IMR-90 (cell line): ENCODE measurements at regions not wholly inside any gene's neighbourhood (a gene's known extent, or its start where the extent isn't known, plus 50 kb on each side); places are given as distances from the start of the nearest gene placed in this dataset.

Experiments
- ATAC-seq: fragments of 200-7000 bp; cut with Tn5 transposase; 2 replicates; pipeline ENCODE4 v1.9.1; 2020; ENCODE audit warnings: low read depth, mild to moderate bottlenecking, moderate library complexity
- BruUV-seq: library from RNA; stranded (reverse); fragments of 400-500 nt; replicated peaks from 2 replicates; lab custom pipeline; 2021; lab: Mats Ljungman, UMichigan
- CTCF ChIA-PET: fragments of 300-600 bp; formaldehyde crosslinking; extraction: SDS; loops from one replicate; lab custom pipeline; 2021; ENCODE audit warnings: antibody characterized with exemption; lab: Yijun Ruan, JAX
- POLR2A ChIA-PET: fragments of 300-600 bp; sonication (Branson Sonifier 250); formaldehyde crosslinking; loops from one replicate; lab custom pipeline; 2022; ENCODE audit warnings: antibody characterized with exemption; ENCODE audit not compliant: unreplicated experiment; lab: Charles Lee
- DNase-seq: peaks from one replicate; pipeline ENCODE4 v3.0.0; 2013
- H2AFZ ChIP-seq: replicated peaks from 2 replicates; pipeline ENCODE3; 2013; ENCODE audit warnings: low read length, mild to moderate bottlenecking; ENCODE audit not compliant: poor library complexity
- H2AK5ac ChIP-seq: 2 replicates; pipeline ENCODE4 v1.6.1; 2013; ENCODE audit warnings: low read depth, low read length, inconsistent platforms
- H2AK9ac ChIP-seq: replicated peaks from 2 replicates; pipeline ENCODE3; 2013; ENCODE audit warnings: mild to moderate bottlenecking, low read depth, low read length, moderate library complexity; ENCODE audit not compliant: poor library complexity
- H2BK120ac ChIP-seq: 2 replicates; pipeline ENCODE4 v1.6.1; 2013; ENCODE audit warnings: low read depth, low read length, inconsistent platforms
- H2BK15ac ChIP-seq: 3 replicates; pipeline ENCODE4 v1.6.1; 2013; ENCODE audit warnings: low read depth, low read length, inconsistent platforms
- H2BK20ac ChIP-seq: 2 replicates; pipeline ENCODE4 v1.6.1; 2013; ENCODE audit warnings: low read depth, mild to moderate bottlenecking, inconsistent platforms, low read length, moderate library complexity
- H2BK5ac ChIP-seq: 2 replicates; pipeline ENCODE4 v1.6.1; 2013; ENCODE audit warnings: mild to moderate bottlenecking, low read depth, low read length, inconsistent platforms; ENCODE audit not compliant: poor library complexity, severe bottlenecking
- H3K14ac ChIP-seq: replicated peaks from 2 replicates; pipeline ENCODE4 v1.6.1; 2013; ENCODE audit warnings: low read depth, low read length, inconsistent platforms
- H3K18ac ChIP-seq: 2 replicates; pipeline ENCODE4 v1.6.1; 2013; ENCODE audit warnings: low read depth, low read length, control low read depth
- H3K23ac ChIP-seq: 2 replicates; pipeline ENCODE4 v1.6.1; 2013; ENCODE audit warnings: low read depth, low read length, inconsistent platforms
- H3K27ac ChIP-seq: 2 replicates; pipeline ENCODE4 v1.5.1; 2013; ENCODE audit warnings: mild to moderate bottlenecking, control low read depth, low read length; ENCODE audit not compliant: insufficient read depth
- H3K27me3 ChIP-seq: 2 replicates; pipeline ENCODE4 v1.6.1; 2013; ENCODE audit warnings: low read length; ENCODE audit not compliant: control insufficient read depth, insufficient read depth
- H3K36me3 ChIP-seq: 2 replicates; pipeline ENCODE4 v1.6.1; 2013; ENCODE audit warnings: low read length, mixed read lengths; ENCODE audit not compliant: control insufficient read depth, insufficient read depth
- H3K4ac ChIP-seq: 2 replicates; pipeline ENCODE4 v1.6.1; 2013; ENCODE audit warnings: low read depth, low read length, inconsistent platforms
- H3K4me1 ChIP-seq: 2 replicates; pipeline ENCODE4 v1.6.1; 2013; ENCODE audit warnings: low read length, mixed read lengths; ENCODE audit not compliant: control insufficient read depth, insufficient read depth
- H3K4me2 ChIP-seq: 2 replicates; pipeline ENCODE4 v1.6.1; 2013; ENCODE audit warnings: low read depth, mild to moderate bottlenecking, control low read depth, low read length, moderate library complexity
- H3K4me3 ChIP-seq: 2 replicates; pipeline ENCODE4 v1.5.1; 2013; ENCODE audit warnings: low read depth, mild to moderate bottlenecking, control low read depth, low read length, moderate library complexity; ENCODE audit not compliant: insufficient read depth
- H3K56ac ChIP-seq: 2 replicates; pipeline ENCODE4 v1.6.1; 2013; ENCODE audit warnings: low read length, inconsistent platforms; ENCODE audit not compliant: insufficient read depth; ENCODE audit errors: extremely low read depth
- H3K79me1 ChIP-seq, 2 experiments: 2 replicates each; pipeline ENCODE4 v1.6.1; 2013; ENCODE audit warnings: low read length in 2 of 2, inconsistent platforms in 1 of 2, low read depth in 1 of 2
- H3K9ac ChIP-seq: 2 replicates; pipeline ENCODE4 v1.6.1; 2013; ENCODE audit warnings: low read depth, low read length, control low read depth
- H3K9me1 ChIP-seq: 2 replicates; pipeline ENCODE4 v1.6.1; 2013; ENCODE audit warnings: low read length, inconsistent platforms; ENCODE audit not compliant: insufficient read depth
- H3K9me3 ChIP-seq: 2 replicates; pipeline ENCODE4 v1.6.1; 2013; ENCODE audit warnings: low read length; ENCODE audit not compliant: control insufficient read depth, insufficient read depth
- H4K20me1 ChIP-seq: 2 replicates; pipeline ENCODE4 v1.6.1; 2013; ENCODE audit warnings: low read length, inconsistent platforms; ENCODE audit not compliant: insufficient read depth
- H4K5ac ChIP-seq: 2 replicates; pipeline ENCODE4 v1.6.1; 2013; ENCODE audit warnings: mild to moderate bottlenecking, low read depth, low read length, control low read depth
- H4K8ac ChIP-seq, 2 experiments: 2 replicates each; pipeline ENCODE4 v1.6.1; 2013; ENCODE audit warnings: low read depth in 2 of 2, low read length in 2 of 2, control low read depth in 1 of 2, inconsistent platforms in 1 of 2
- H4K91ac ChIP-seq: 2 replicates; pipeline ENCODE4 v1.6.1; 2013; ENCODE audit warnings: low read depth, low read length, inconsistent platforms; ENCODE audit not compliant: insufficient read depth
- BHLHE40 ChIP-seq: fragments of 150-350 bp; IDR thresholded peaks from 2 replicates; pipeline ENCODE4 v1.6.1; 2016; ENCODE audit warnings: mild to moderate bottlenecking, low read depth, low read length
- CEBPB ChIP-seq: IDR thresholded peaks from 2 replicates; pipeline ENCODE4 v1.6.1; 2012; ENCODE audit warnings: low read depth, low read length, improper control_type of control experiment
- CHD1 ChIP-seq: IDR thresholded peaks from 2 replicates; pipeline ENCODE4 v1.6.1; 2012; ENCODE audit warnings: low read depth, low read length, improper control_type of control experiment
- FOS ChIP-seq: fragments of 150-350 bp; IDR thresholded peaks from 2 replicates; pipeline ENCODE4 v1.6.1; 2016; ENCODE audit warnings: low read depth, low read length
- MAFK ChIP-seq: IDR thresholded peaks from 2 replicates; pipeline ENCODE4 v1.6.1; 2012; ENCODE audit warnings: low read depth, low read length, improper control_type of control experiment
- MAZ ChIP-seq: IDR thresholded peaks from 2 replicates; pipeline ENCODE4 v1.6.1; 2012; ENCODE audit warnings: low read depth, mild to moderate bottlenecking, low read length, improper control_type of control experiment, moderate library complexity, borderline replicate concordance
- MXI1 ChIP-seq: IDR thresholded peaks from 2 replicates; pipeline ENCODE4 v1.6.1; 2012; ENCODE audit warnings: low read depth, mild to moderate bottlenecking, low read length, moderate library complexity, borderline replicate concordance
- NFE2L2 ChIP-seq: fragments of 150-350 bp; IDR thresholded peaks from 2 replicates; pipeline ENCODE4 v1.6.1; 2016; ENCODE audit warnings: low read depth, mild to moderate bottlenecking, low read length
- POLR2A ChIP-seq: IDR thresholded peaks from 2 replicates; pipeline ENCODE4 v1.6.1; 2012; ENCODE audit warnings: mild to moderate bottlenecking, low read depth, low read length
- RAD21 ChIP-seq: IDR thresholded peaks from 2 replicates; pipeline ENCODE4 v1.6.1; 2012; ENCODE audit warnings: low read length, improper control_type of control experiment
- RCOR1 ChIP-seq: IDR thresholded peaks from 2 replicates; pipeline ENCODE4 v1.6.1; 2012; ENCODE audit warnings: mild to moderate bottlenecking, low read length, improper control_type of control experiment; ENCODE audit not compliant: insufficient replicate concordance
- RFX5 ChIP-seq: IDR thresholded peaks from 2 replicates; pipeline ENCODE4 v1.8.0; 2012; ENCODE audit warnings: low read depth, mild to moderate bottlenecking, low read length, moderate library complexity
- SMC3 ChIP-seq: fragments of 150-350 bp; IDR thresholded peaks from 2 replicates; pipeline ENCODE4 v1.6.1; 2016; ENCODE audit warnings: low read depth, mild to moderate bottlenecking, antibody characterized with exemption, low read length, moderate library complexity
- WGBS, 2 experiments: methylation state at CpG; one replicate each; pipeline versions ENCODE4 v1.1.5 to v1.1.7; 2013; ENCODE audit warnings: missing lambda C conversion rate in 2 of 2; ENCODE audit not compliant: insufficient read length in 1 of 2; ENCODE audit errors: extremely low coverage in 2 of 2; 5-methylcytosine and 5-hydroxymethylcytosine counted together
- dilution Hi-C: fragments of 300-500 bp; cut with HindIII; formaldehyde crosslinking; loops from one replicate; pipeline ENCODE4 v1.14.3; 2018; ENCODE audit warnings: low sequenced_read_pairs; ENCODE audit not compliant: unreplicated experiment
- in situ Hi-C: fragments of 300-500 bp; cut with MboI; formaldehyde crosslinking; loops from 3 replicates; pipeline ENCODE4 v1.14.3; 2019; ENCODE audit warnings: low sequenced_read_pairs, inconsistent platforms, mixed read lengths
- intact Hi-C: fragments of 100-400 bp; cut with micrococcal nuclease; formaldehyde crosslinking; loops from 2 replicates; pipeline ENCODE4 v1.10.0; 2022
- TF ChIP-seq, protein P1 (sequence below): fragments of 150-350 bp; IDR thresholded peaks from 2 replicates; pipeline ENCODE4 v1.6.1; 2016; ENCODE audit warnings: low read depth, mild to moderate bottlenecking, low read length, moderate library complexity, borderline replicate concordance
- TF ChIP-seq, protein P2 (sequence below): conservative IDR thresholded peaks from 2 replicates; pipeline ENCODE4 v1.5.1; 2012; ENCODE audit warnings: mild to moderate bottlenecking, low read depth, low read length, improper control_type of control experiment
- TF ChIP-seq, protein P3 (sequence below): fragments of 150-350 bp; IDR thresholded peaks from 2 replicates; pipeline ENCODE4 v1.6.1; 2017; ENCODE audit warnings: mild to moderate bottlenecking, antibody characterized with exemption, low read length, low read depth

DNA sequence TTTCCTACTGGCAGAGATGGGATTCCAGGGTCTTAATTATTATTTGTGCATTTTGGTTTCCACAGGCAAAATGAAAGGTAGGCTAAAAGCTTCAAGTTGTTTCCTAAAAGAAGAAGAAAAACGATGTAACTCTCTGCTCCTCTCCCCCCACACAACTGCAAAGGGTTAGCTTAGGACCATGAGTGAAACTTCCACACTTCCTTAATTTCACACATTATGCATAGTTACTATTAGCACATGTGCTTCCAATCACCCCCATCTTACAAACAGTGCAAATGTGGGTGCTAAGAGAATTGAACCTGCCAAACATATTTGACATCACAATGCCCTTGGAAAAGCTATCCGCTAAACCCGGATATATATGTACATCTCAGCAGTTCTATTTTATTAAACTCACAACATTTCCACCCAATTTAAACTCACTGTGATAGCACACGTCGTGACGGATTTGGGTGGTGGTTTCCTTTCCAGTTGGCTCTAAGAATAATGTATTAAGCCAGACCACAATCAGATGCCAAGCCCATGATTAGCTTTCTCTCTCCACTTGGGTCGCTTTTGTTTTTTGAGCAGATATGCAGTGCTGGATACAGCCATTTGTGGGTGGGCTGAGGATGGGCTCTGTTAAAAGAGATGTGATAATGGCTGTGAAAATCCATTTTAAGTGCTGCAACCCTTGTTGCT lies 245.0 kb upstream of the POU2AF2 start:
- Histone ChIP-seq H4K20me1 (no peaks in the 10 kb centered on the region), H2BK20ac (no peak overlapping the region), H3K14ac (no peak overlapping the region), H3K9ac (no peak overlapping the region), H4K5ac (no peak overlapping the region), H3K4me2 (no peak overlapping the region), H4K91ac (no peak overlapping the region), H2BK120ac (no peak overlapping the region), H3K27ac (no peak overlapping the region), H3K9me1 (no peaks in the 10 kb centered on the region), H3K4me3 (no peak overlapping the region), H3K4ac (no peak overlapping the region), H2BK5ac (no peak overlapping the region), H3K36me3 (no peaks in the 10 kb centered on the region), H3K79me1 (no peaks in the 10 kb centered on the region), H3K9me3 (no peaks in the 10 kb centered on the region), H3K23ac (no peak overlapping the region), H2AK9ac (no peak overlapping the region), H3K4me1 (peaks cover 6% of the 10 kb centered on the region), H4K8ac (no peak overlapping the region), H2BK15ac (no peak overlapping the region), H3K27me3 (no peaks in the 10 kb centered on the region), H3K56ac (no peak overlapping the region), H3K18ac (no peak overlapping the region), H2AFZ (no peak overlapping the region), H2AK5ac (no peak overlapping the region)
- WGBS, 2 experiments: no CpG with 5 or more reads among the region's 7 CpGs
- dilution Hi-C loops (no loop called here), in situ Hi-C loops (no loop called here), intact Hi-C loops (loop anchor here (5.0 kb wide), 2 partner anchors 232 to 288 kb away; partner anchors contain the start of gene ARHGAP20)
- TF ChIP-seq RFX5: no peak
- no peak for TF ChIP-seq FOS
- TF ChIP-seq MAZ: no peak
- no peak for TF ChIP-seq SMC3
- no peak for TF ChIP-seq CEBPB
- TF ChIP-seq, protein P1, sequence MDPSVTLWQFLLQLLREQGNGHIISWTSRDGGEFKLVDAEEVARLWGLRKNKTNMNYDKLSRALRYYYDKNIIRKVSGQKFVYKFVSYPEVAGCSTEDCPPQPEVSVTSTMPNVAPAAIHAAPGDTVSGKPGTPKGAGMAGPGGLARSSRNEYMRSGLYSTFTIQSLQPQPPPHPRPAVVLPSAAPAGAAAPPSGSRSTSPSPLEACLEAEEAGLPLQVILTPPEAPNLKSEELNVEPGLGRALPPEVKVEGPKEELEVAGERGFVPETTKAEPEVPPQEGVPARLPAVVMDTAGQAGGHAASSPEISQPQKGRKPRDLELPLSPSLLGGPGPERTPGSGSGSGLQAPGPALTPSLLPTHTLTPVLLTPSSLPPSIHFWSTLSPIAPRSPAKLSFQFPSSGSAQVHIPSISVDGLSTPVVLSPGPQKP: no peak
- TF ChIP-seq NFE2L2: no peak
- no peak for TF ChIP-seq CHD1
- no peak for TF ChIP-seq BHLHE40
- no peak for TF ChIP-seq MXI1
- TF ChIP-seq, protein P2, sequence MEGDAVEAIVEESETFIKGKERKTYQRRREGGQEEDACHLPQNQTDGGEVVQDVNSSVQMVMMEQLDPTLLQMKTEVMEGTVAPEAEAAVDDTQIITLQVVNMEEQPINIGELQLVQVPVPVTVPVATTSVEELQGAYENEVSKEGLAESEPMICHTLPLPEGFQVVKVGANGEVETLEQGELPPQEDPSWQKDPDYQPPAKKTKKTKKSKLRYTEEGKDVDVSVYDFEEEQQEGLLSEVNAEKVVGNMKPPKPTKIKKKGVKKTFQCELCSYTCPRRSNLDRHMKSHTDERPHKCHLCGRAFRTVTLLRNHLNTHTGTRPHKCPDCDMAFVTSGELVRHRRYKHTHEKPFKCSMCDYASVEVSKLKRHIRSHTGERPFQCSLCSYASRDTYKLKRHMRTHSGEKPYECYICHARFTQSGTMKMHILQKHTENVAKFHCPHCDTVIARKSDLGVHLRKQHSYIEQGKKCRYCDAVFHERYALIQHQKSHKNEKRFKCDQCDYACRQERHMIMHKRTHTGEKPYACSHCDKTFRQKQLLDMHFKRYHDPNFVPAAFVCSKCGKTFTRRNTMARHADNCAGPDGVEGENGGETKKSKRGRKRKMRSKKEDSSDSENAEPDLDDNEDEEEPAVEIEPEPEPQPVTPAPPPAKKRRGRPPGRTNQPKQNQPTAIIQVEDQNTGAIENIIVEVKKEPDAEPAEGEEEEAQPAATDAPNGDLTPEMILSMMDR: no peak
- no peak for TF ChIP-seq RCOR1
- TF ChIP-seq, protein P3, sequence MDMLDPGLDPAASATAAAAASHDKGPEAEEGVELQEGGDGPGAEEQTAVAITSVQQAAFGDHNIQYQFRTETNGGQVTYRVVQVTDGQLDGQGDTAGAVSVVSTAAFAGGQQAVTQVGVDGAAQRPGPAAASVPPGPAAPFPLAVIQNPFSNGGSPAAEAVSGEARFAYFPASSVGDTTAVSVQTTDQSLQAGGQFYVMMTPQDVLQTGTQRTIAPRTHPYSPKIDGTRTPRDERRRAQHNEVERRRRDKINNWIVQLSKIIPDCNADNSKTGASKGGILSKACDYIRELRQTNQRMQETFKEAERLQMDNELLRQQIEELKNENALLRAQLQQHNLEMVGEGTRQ: no peak
- no peak for TF ChIP-seq POLR2A
- TF ChIP-seq RAD21: no peak
- no peak for TF ChIP-seq MAFK
- ChIA-PET POLR2A (no interaction called here), CTCF (interaction anchor here (0.8 kb wide), 1 partner anchor 17 kb away, joined by 3 read pairs; no protein-coding TSS in a partner anchor)
- ATAC-seq: no peak
- BruUV-seq: no TSS peak
- DNase-seq: no peak
